ENCODE measurements at regions not wholly inside any gene's neighbourhood (a gene's known extent, or its start where the extent isn't known, plus 50 kb on each side); places are given as distances from the start of the nearest gene placed in this dataset.

DNA sequence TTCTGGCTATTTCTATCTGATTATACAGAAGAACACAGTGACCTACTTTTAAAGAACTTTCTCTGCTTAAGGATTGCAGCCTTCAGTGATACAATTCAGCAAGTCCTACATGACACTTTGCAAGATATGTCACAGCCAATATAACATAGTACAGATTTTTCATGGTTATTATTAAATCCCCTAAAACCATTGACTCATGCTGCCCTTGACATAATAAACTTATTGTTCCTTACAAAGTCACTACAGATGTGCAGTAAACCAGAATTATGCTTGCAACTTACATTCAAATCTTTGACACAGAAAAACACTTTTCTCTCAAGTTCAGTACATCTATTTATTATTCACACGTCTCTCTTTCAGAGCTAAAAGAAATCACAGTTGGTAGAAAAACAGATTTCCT lies 1136.3 kb upstream of the ACO1 start:
- Histone ChIP-seq H2BK12ac (ENCODE audit: low read depth, low read length) (no peak overlapping the region), H3K9me3 (ENCODE audit: insufficient read depth in 2 of 2, low read depth in 1 of 2, low read length in 1 of 2) (no peaks in the 10 kb centered on the region), H3K4me1 (replicated peaks in 1 of 4; ENCODE audit: control insufficient read depth in 3 of 4, insufficient read depth in 4 of 4, low read length in 3 of 4) (no peaks in the 10 kb centered on the region), H4K20me1 (replicated peaks in 1 of 2; ENCODE audit: control insufficient read depth in 1 of 2, insufficient read depth in 2 of 2, low read length in 2 of 2) (no peaks in the 10 kb centered on the region), H2BK5ac (ENCODE audit: low read depth, low read length) (no peak overlapping the region), H3K18ac (ENCODE audit: extremely low read depth, low read length) (no peak overlapping the region), H2BK20ac (ENCODE audit: low read length) (no peak overlapping the region), H3K9ac (replicated peaks in 1 of 4; ENCODE audit: extremely low read depth in 1 of 4, low read depth in 3 of 4, low read length in 3 of 4) (no peak overlapping the region), H2AK5ac (ENCODE audit: low read depth, low read length) (no peak overlapping the region), H2BK15ac (ENCODE audit: low read length) (no peak overlapping the region), H3K4me3 (ENCODE audit: extremely low read depth in 1 of 4, insufficient read depth in 2 of 4, low read depth in 3 of 4, low read length in 4 of 4) (no peak overlapping the region), H3K27ac (ENCODE audit: low read depth, low read length) (no peak overlapping the region), H4K91ac (replicated peaks; ENCODE audit: insufficient read length, low read length) (no peak overlapping the region), H3K36me3 (ENCODE audit: control insufficient read depth in 2 of 4, insufficient read depth in 4 of 4, low read length in 3 of 4) (no peaks in the 10 kb centered on the region), H3K79me1 (ENCODE audit: low read depth, low read length) (no peaks in the 10 kb centered on the region), H3K4ac (replicated peaks; ENCODE audit: insufficient read length, low read depth, low read length) (no peak overlapping the region), H3K23ac (ENCODE audit: insufficient read length) (no peak overlapping the region), H4K8ac (ENCODE audit: extremely low read depth, insufficient read depth, low read length) (no peak overlapping the region), H3K4me2 (ENCODE audit: insufficient read depth in 1 of 2, low read depth in 2 of 2, low read length in 2 of 2) (no peak overlapping the region), H2BK120ac (replicated peaks; ENCODE audit: low read depth, low read length) (no peak overlapping the region), H2AFZ (ENCODE audit: low read length) (no peak overlapping the region), H3K56ac (replicated peaks; ENCODE audit: insufficient read length, low read depth, low read length) (no peak overlapping the region), H3K79me2 (ENCODE audit: control insufficient read depth in 1 of 2, insufficient read depth in 2 of 2, low read length in 2 of 2) (no peaks in the 10 kb centered on the region), H3K23me2 (ENCODE audit: low read depth, low read length) (no peaks in the 10 kb centered on the region), H3K27me3 (replicated peaks in 1 of 4; ENCODE audit: control insufficient read depth in 3 of 4, extremely low read depth in 1 of 4, insufficient read depth in 3 of 4, low read length in 3 of 4) (no peaks in the 10 kb centered on the region), H4K5ac (ENCODE audit: insufficient read length, low read depth, low read length) (no peak overlapping the region), H3K14ac (ENCODE audit: insufficient read length) (no peak overlapping the region)
- WGBS, 2 experiments (ENCODE audit: extremely low coverage in 1 of 2, insufficient coverage in 1 of 2, insufficient read length in 1 of 2, insufficient replicate concordance in 2 of 2, low coverage in 1 of 2, low lambda C conversion rate in 2 of 2, missing lambda C conversion rate in 1 of 2) = 93% methylated on average over 1 of the region's 1 CpG; no CpG with 5 or more reads in 1 of the 2 experiments
- ChIA-PET CTCF (ENCODE audit: partially characterized antibody) (no interaction called here), POLR2A (ENCODE audit: partially characterized antibody) (no interaction called here)
- DNase-seq (ENCODE audit: low read depth in 1 of 2, low spot score in 2 of 2) (no peak), FAIRE-seq (no peak)
- no peak for TF ChIP-seq CEBPB (IDR thresholded peaks at IDR 0.05; ENCODE audit: low read depth, low read length)
- TF ChIP-seq PHF8 (conservative IDR thresholded peaks at IDR 0.05; ENCODE audit: low read depth, low read length) = no peak
- TF ChIP-seq TEAD4 (IDR thresholded peaks at IDR 0.05; ENCODE audit: low read depth, low read length) = no peak
- TF ChIP-seq SRF (IDR thresholded peaks at IDR 0.05; ENCODE audit: low read depth, low read length) = no peak
- TF ChIP-seq SUZ12 (IDR thresholded peaks at IDR 0.05; ENCODE audit: low read length) = no peak
- TF ChIP-seq FOSL1 (IDR thresholded peaks at IDR 0.05; ENCODE audit: insufficient read depth, low read depth, low read length) = no peak
- TF ChIP-seq SIN3A (conservative IDR thresholded peaks at IDR 0.05 in 1 of 2, IDR thresholded peaks at IDR 0.05 in 1 of 2; ENCODE audit: low read depth in 1 of 2, low read length in 2 of 2) = no peak
- TF ChIP-seq HDAC2 (IDR thresholded peaks at IDR 0.05; ENCODE audit: borderline replicate concordance in 1 of 2, low read depth in 2 of 2, low read length in 2 of 2) = no peak
- no peak for TF ChIP-seq NANOG (IDR thresholded peaks at IDR 0.05; ENCODE audit: insufficient read depth, low read depth, low read length, poor library complexity, severe bottlenecking)
- TF ChIP-seq YY1 (IDR thresholded peaks at IDR 0.05; ENCODE audit: low read depth, low read length) = no peak
- TF ChIP-seq NRF1 (IDR thresholded peaks at IDR 0.05; ENCODE audit: low read depth, low read length) = no peak
- TF ChIP-seq RBBP5 (IDR thresholded peaks at IDR 0.05; ENCODE audit: borderline replicate concordance, low read depth, low read length) = no peak
- TF ChIP-seq SAP30 (IDR thresholded peaks at IDR 0.05; ENCODE audit: insufficient read depth, insufficient replicate concordance, low read length) = no peak
- no peak for TF ChIP-seq SP4 (IDR thresholded peaks at IDR 0.05; ENCODE audit: low read length)
- no peak for TF ChIP-seq TBP (IDR thresholded peaks at IDR 0.05; ENCODE audit: low read depth, low read length)
- TF ChIP-seq CHD1 (IDR thresholded peaks at IDR 0.05; ENCODE audit: low read depth, low read length) = no peak
